ENCODE measurements at regions not wholly inside any gene's neighbourhood (a gene's known extent, or its start where the extent isn't known, plus 50 kb on each side); places are given as distances from the start of the nearest gene placed in this dataset.

GRCh38 chr5:20556115-20556763 lies 568.2 kb upstream of the CDH18 start:
- Histone ChIP-seq H3K4me3 (ENCODE audit: low read depth in 1 of 2, low read length in 1 of 2) (no peak overlapping the region), H3K27ac (no peak overlapping the region), H3K9me3 (no peaks in the 10 kb centered on the region), H3K4me1 (ENCODE audit: control insufficient read depth in 1 of 2, insufficient read depth in 1 of 2, low read depth in 1 of 2, low read length in 1 of 2) (peaks cover 3 to 9% of the 10 kb centered on the region in 2 experiments), H3K36me3 (no peaks in the 10 kb centered on the region), H3K27me3 (no peaks in the 10 kb centered on the region)
- no peak for TF ChIP-seq CTCF (IDR thresholded peaks at IDR 0.05)

GRCh38 chr5:20555034-20555433 lies 567.0 kb upstream of the CDH18 start:
- H3K36me3 ChIP-seq: no peaks in the 10 kb centered on the region
- H3K27ac ChIP-seq: no peak overlapping the region
- no peaks in the 10 kb centered on the region for H3K4me1 ChIP-seq (ENCODE audit: control insufficient read depth in 1 of 2, insufficient read depth in 1 of 2, low read depth in 1 of 2, low read length in 1 of 2)
- H3K27me3 ChIP-seq: no peaks in the 10 kb centered on the region
- no peak overlapping the region for H3K4me3 ChIP-seq (ENCODE audit: low read depth in 1 of 2, low read length in 1 of 2)
- H3K9me3 ChIP-seq: no peaks in the 10 kb centered on the region
- TF ChIP-seq CTCF (IDR thresholded peaks at IDR 0.05): no peak

GRCh38 chr5:20554001-20554400 lies 566.0 kb upstream of the CDH18 start:
- no peak for TF ChIP-seq CTCF (IDR thresholded peaks at IDR 0.05)
- no peaks in the 10 kb centered on the region for H3K27me3 ChIP-seq
- H3K4me3 ChIP-seq (ENCODE audit: low read depth in 1 of 2, low read length in 1 of 2): no peak overlapping the region
- no peaks in the 10 kb centered on the region for H3K9me3 ChIP-seq
- no peaks in the 10 kb centered on the region for H3K4me1 ChIP-seq (ENCODE audit: control insufficient read depth in 1 of 2, insufficient read depth in 1 of 2, low read depth in 1 of 2, low read length in 1 of 2)
- H3K36me3 ChIP-seq: no peaks in the 10 kb centered on the region
- H3K27ac ChIP-seq: no peak overlapping the region

- no peaks in the 10 kb centered on the region for H3K9me3 ChIP-seq
- H3K36me3 ChIP-seq: no peaks in the 10 kb centered on the region
- peaks cover 12 to 22% of the 10 kb centered on the region in 2 experiments for H3K4me1 ChIP-seq (ENCODE audit: control insufficient read depth in 1 of 2, insufficient read depth in 1 of 2, low read depth in 1 of 2, low read length in 1 of 2)
- H3K27ac ChIP-seq: no peak overlapping the region
- no peak overlapping the region for H3K4me3 ChIP-seq (ENCODE audit: low read depth in 1 of 2, low read length in 1 of 2)
- H3K27me3 ChIP-seq: no peaks in the 10 kb centered on the region
- no peak for TF ChIP-seq CTCF (IDR thresholded peaks at IDR 0.05)
Observed at GRCh38 chr5:20537911-20538703, 550.1 kb upstream of the CDH18 start.

GRCh38 chr5:20536813-20537212 lies 548.8 kb upstream of the CDH18 start:
- H3K36me3 ChIP-seq: no peaks in the 10 kb centered on the region
- peaks cover 12 to 22% of the 10 kb centered on the region in 2 experiments for H3K4me1 ChIP-seq (ENCODE audit: control insufficient read depth in 1 of 2, insufficient read depth in 1 of 2, low read depth in 1 of 2, low read length in 1 of 2)
- no peak for TF ChIP-seq CTCF (IDR thresholded peaks at IDR 0.05)
- no peaks in the 10 kb centered on the region for H3K9me3 ChIP-seq
- H3K27me3 ChIP-seq: no peaks in the 10 kb centered on the region
- peak overlapping the region; percentile 50 for H3K27ac ChIP-seq
- H3K4me3 ChIP-seq (ENCODE audit: low read depth in 1 of 2, low read length in 1 of 2): no peak overlapping the region
